Loucy (cell line): ENCODE measurements at regions not wholly inside any gene's neighbourhood (a gene's known extent, or its start where the extent isn't known, plus 50 kb on each side); places are given as distances from the start of the nearest gene placed in this dataset.

Source experiments
- CTCF ChIP-seq: fragments of 200-600 bp; sonication (generic); conservative IDR thresholded peaks from 2 replicates; pipeline ENCODE4 v1.5.1; 2014; ENCODE audit warnings: mild to moderate bottlenecking, antibody characterized with exemption, low read length
- EZH2phosphoT487 ChIP-seq: fragments of 200-600 bp; IDR thresholded peaks from 2 replicates; pipeline ENCODE4 v1.6.1; 2018; ENCODE audit warnings: antibody characterized with exemption, mild to moderate bottlenecking, moderate library complexity, borderline replicate concordance

- TF ChIP-seq CTCF (no peak), EZH2phosphoT487 (no peak)
Observed at GRCh38 chr12:92234533-92234932, 88.9 kb upstream of the BTG1 start.
